ENCODE measurements at regions not wholly inside any gene's neighbourhood (a gene's known extent, or its start where the extent isn't known, plus 50 kb on each side); places are given as distances from the start of the nearest gene placed in this dataset.
"Not testable (repeated sequence)": the region's sequence is repeated elsewhere in the genome, so short reads cannot be mapped to it uniquely, and the experiment has no call there.

- DNase-seq, result not testable (repeated sequence)
Observed at GRCh38 chr20:47443060-47443459, 58.6 kb upstream of the NCOA3 start.

- DNase-seq, result no peak
Observed at GRCh38 chr20:47444584-47444983, 57.1 kb upstream of the NCOA3 start.

- no peak for DNase-seq
Observed at GRCh38 chr20:47445291-47445690, 56.4 kb upstream of the NCOA3 start.

GRCh38 chr20:47447350-47448296 is 54.1 kb upstream of the NCOA3 start:
- not testable (repeated sequence) for DNase-seq

- no peak for DNase-seq
Observed at GRCh38 chr20:47448429-47448828, 53.3 kb upstream of the NCOA3 start.

- no peak for DNase-seq
Observed at GRCh38 chr20:47451602-47451904, 50.1 kb upstream of the NCOA3 start.
